HCT116 (cell line): ENCODE measurements at regions not wholly inside any gene's neighbourhood (a gene's known extent, or its start where the extent isn't known, plus 50 kb on each side); places are given as distances from the start of the nearest gene placed in this dataset.

Source experiments
- ATAC-seq: fragments of 200-7000 bp; cut with Tn5 transposase; 2 replicates; pipeline ENCODE4 v1.9.1; 2020; ENCODE audit warnings: mild to moderate bottlenecking, moderate library complexity
- BruUV-seq: library from RNA; stranded (reverse); fragments of 400-500 nt; replicated peaks from 2 replicates; lab custom pipeline; 2021; lab: Mats Ljungman, UMichigan
- CTCF ChIA-PET: fragments of 300-600 bp; sonication (Branson Sonifier 250); formaldehyde crosslinking; loops from one replicate; lab custom pipeline; 2021; ENCODE audit warnings: antibody characterized with exemption; lab: Charles Lee
- POLR2A ChIA-PET: fragments of 300-600, 350-600 bp; sonication (Branson Sonifier 250); formaldehyde crosslinking; loops from one replicate; lab custom pipeline; 2021; ENCODE audit warnings: antibody characterized with exemption; lab: Charles Lee
- RAD21 ChIA-PET, 2 experiments: fragments of 300-600 bp; sonication (Branson Sonifier 250); formaldehyde crosslinking; loops; one replicate each; lab custom pipeline; 2023; ENCODE audit warnings: low total read pairs in 2 of 2; ENCODE audit not compliant: uncharacterized antibody in 2 of 2, unreplicated experiment in 2 of 2, low non-redundant PET in 1 of 2; lab: Charles Lee
- DNase-seq: peaks from one replicate; pipeline ENCODE4 v3.0.0-alpha.2; 2010; ENCODE audit warnings: low read depth, low spot score
- H2AFZ ChIP-seq: fragments of 200-600 bp; shearing (Covaris generic), sonication (generic); 2 replicates; pipeline ENCODE4 v1.6.1; 2017; ENCODE audit warnings: low read depth, mixed run types, mixed read lengths, antibody characterized with exemption, low read length; ENCODE audit not compliant: poor library complexity, severe bottlenecking
- H3K27ac ChIP-seq: 2 replicates; pipeline ENCODE4 v1.5.1; 2012; ENCODE audit warnings: low read depth, low read length
- H3K27me3 ChIP-seq: fragments of 200-600 bp; sonication (generic); 2 replicates; pipeline ENCODE4 v1.6.1; 2016; ENCODE audit warnings: mixed run types, low read length, mixed read lengths; ENCODE audit not compliant: insufficient read depth
- H3K36me3 ChIP-seq, 2 experiments: fragments of 200-500 bp in 1 of 2; fragments of 200-600 bp in 1 of 2; sonication (Bioruptor generic) in 1 of 2; sonication (generic) in 1 of 2; 2 replicates each; pipeline versions ENCODE4 v1.5.1 to v1.6.1; 2014 to 2016; ENCODE audit warnings: low read length in 2 of 2, inconsistent platforms in 1 of 2, mixed read lengths in 1 of 2, mixed run types in 1 of 2; ENCODE audit not compliant: insufficient read depth in 2 of 2, control insufficient read depth in 1 of 2
- H3K4me1 ChIP-seq, 2 experiments: fragments of 200-600 bp in 1 of 2; sonication (generic) in 1 of 2; 2 replicates each; pipeline versions ENCODE4 v1.5.1 to v1.6.1; 2012 to 2017; ENCODE audit warnings: low read length in 2 of 2, inconsistent platforms in 1 of 2, mild to moderate bottlenecking in 1 of 2, mixed read lengths in 1 of 2, mixed run types in 1 of 2, moderate library complexity in 1 of 2; ENCODE audit not compliant: insufficient read depth in 2 of 2, control insufficient read depth in 1 of 2
- H3K4me2 ChIP-seq: fragments of 200-600 bp; sonication (generic); 2 replicates; pipeline ENCODE4 v1.6.1; 2017; ENCODE audit warnings: mixed run types, low read length, mixed read lengths
- H3K4me3 ChIP-seq, 2 experiments: fragments of 200-600 bp in 1 of 2; sonication (generic) in 1 of 2; replicated peaks in 1 of 2; 2 replicates each; pipeline ENCODE4 v1.5.1; 2011 to 2016; ENCODE audit warnings: low read length in 2 of 2, control low read depth in 1 of 2, low read depth in 1 of 2, mild to moderate bottlenecking in 1 of 2, mixed read lengths in 1 of 2, mixed run types in 1 of 2
- H3K79me2 ChIP-seq: fragments of 200-600 bp; sonication (generic); 2 replicates; pipeline ENCODE4 v1.6.1; 2017; ENCODE audit warnings: mild to moderate bottlenecking, mixed run types, low read length, moderate library complexity, mixed read lengths; ENCODE audit not compliant: insufficient read depth
- H3K9ac ChIP-seq: fragments of 200-600 bp; sonication (generic); 2 replicates; pipeline ENCODE4 v1.6.1; 2016; ENCODE audit warnings: low read length, mixed read lengths
- H3K9me2 ChIP-seq: fragments of 200-600 bp; sonication (generic), shearing (Covaris generic); 2 replicates; pipeline ENCODE4 v1.6.1; 2017; ENCODE audit warnings: mixed run types, mild to moderate bottlenecking, moderate library complexity; ENCODE audit not compliant: insufficient read depth
- H3K9me3 ChIP-seq, 2 experiments: fragments of 200-500 bp in 1 of 2; fragments of 200-600 bp in 1 of 2; sonication (Bioruptor generic) in 1 of 2; sonication (generic) in 1 of 2; 2 replicates each; pipeline ENCODE4 v1.6.1; 2014 to 2017; ENCODE audit warnings: low read length in 2 of 2, mixed read lengths in 2 of 2, inconsistent platforms in 1 of 2, low read depth in 1 of 2, mild to moderate bottlenecking in 1 of 2, mixed run types in 1 of 2, moderate library complexity in 1 of 2; ENCODE audit not compliant: control insufficient read depth in 1 of 2, insufficient read depth in 1 of 2
- H4K20me1 ChIP-seq: fragments of 200-600 bp; sonication (generic), shearing (Covaris generic); 2 replicates; pipeline ENCODE4 v1.6.1; 2017; ENCODE audit warnings: mixed run types, mild to moderate bottlenecking, moderate library complexity; ENCODE audit not compliant: insufficient read depth
- CBX3 ChIP-seq: IDR thresholded peaks from 2 replicates; pipeline ENCODE4 v1.6.1; 2012; ENCODE audit warnings: low read depth
- CEBPB ChIP-seq: IDR thresholded peaks from 2 replicates; pipeline ENCODE4 v1.6.1; 2012; ENCODE audit warnings: low read depth
- EGR1 ChIP-seq: IDR thresholded peaks from 2 replicates; pipeline ENCODE4 v1.6.1; 2012; ENCODE audit warnings: low read depth
- ELF1 ChIP-seq: IDR thresholded peaks from 2 replicates; pipeline ENCODE4 v1.6.1; 2012; ENCODE audit warnings: low read depth, borderline replicate concordance
- EZH2phosphoT487 ChIP-seq: fragments of 200-600 bp; IDR thresholded peaks from 2 replicates; pipeline ENCODE4 v1.6.1; 2018; ENCODE audit warnings: antibody characterized with exemption, borderline replicate concordance
- FOSL1 ChIP-seq: IDR thresholded peaks from 2 replicates; pipeline ENCODE4 v1.6.1; 2012; ENCODE audit warnings: low read depth
- POLR2A ChIP-seq: IDR thresholded peaks from 2 replicates; pipeline ENCODE4 v1.7.0; 2011; ENCODE audit warnings: borderline replicate concordance; ENCODE audit not compliant: insufficient read depth, insufficient read length; ENCODE audit errors: extremely low read depth
- POLR2AphosphoS5 ChIP-seq: IDR thresholded peaks from 2 replicates; pipeline ENCODE4 v1.6.1; 2011; ENCODE audit warnings: mild to moderate bottlenecking, low read depth, low read length, moderate library complexity
- RAD21 ChIP-seq: IDR thresholded peaks from 2 replicates; pipeline ENCODE4 v1.6.1; 2012; ENCODE audit warnings: low read depth, mild to moderate bottlenecking
- SIN3A ChIP-seq: IDR thresholded peaks from 2 replicates; pipeline ENCODE4 v1.6.1; 2012; ENCODE audit warnings: low read depth
- SRF ChIP-seq: IDR thresholded peaks from 2 replicates; pipeline ENCODE4 v1.6.1; 2012; ENCODE audit warnings: low read depth
- TCF7L2 ChIP-seq: IDR thresholded peaks from 2 replicates; pipeline ENCODE4 v1.7.0; 2011; ENCODE audit warnings: borderline replicate concordance, inconsistent platforms; ENCODE audit not compliant: insufficient read depth, insufficient read length; ENCODE audit errors: extremely low read depth
- YY1 ChIP-seq: IDR thresholded peaks from 2 replicates; pipeline ENCODE4 v1.6.1; 2011; ENCODE audit warnings: low read length, low read depth, moderate library complexity, mild to moderate bottlenecking; ENCODE audit not compliant: insufficient replicate concordance; ENCODE audit errors: extremely low read depth
- ZFX ChIP-seq: fragments of 450-650 bp; IDR thresholded peaks from 2 replicates; pipeline ENCODE4 v1.6.1; 2017
- ZNF274 ChIP-seq: fragments of 200-500 bp; sonication (Bioruptor generic); IDR thresholded peaks from 2 replicates; pipeline ENCODE4 v1.6.1; 2014; ENCODE audit warnings: mild to moderate bottlenecking, low read depth, low read length, inconsistent platforms
- intact Hi-C: fragments of 100-400 bp; cut with micrococcal nuclease; formaldehyde crosslinking; loops from 2 replicates; pipeline ENCODE4 v1.10.0; 2022
- TF ChIP-seq, protein P1 (sequence below): IDR thresholded peaks from 2 replicates; pipeline ENCODE4 v1.6.1; 2012
- TF ChIP-seq, protein P2 (sequence below): IDR thresholded peaks from 2 replicates; pipeline ENCODE4 v1.6.1; 2012; ENCODE audit warnings: low read depth

DNA sequence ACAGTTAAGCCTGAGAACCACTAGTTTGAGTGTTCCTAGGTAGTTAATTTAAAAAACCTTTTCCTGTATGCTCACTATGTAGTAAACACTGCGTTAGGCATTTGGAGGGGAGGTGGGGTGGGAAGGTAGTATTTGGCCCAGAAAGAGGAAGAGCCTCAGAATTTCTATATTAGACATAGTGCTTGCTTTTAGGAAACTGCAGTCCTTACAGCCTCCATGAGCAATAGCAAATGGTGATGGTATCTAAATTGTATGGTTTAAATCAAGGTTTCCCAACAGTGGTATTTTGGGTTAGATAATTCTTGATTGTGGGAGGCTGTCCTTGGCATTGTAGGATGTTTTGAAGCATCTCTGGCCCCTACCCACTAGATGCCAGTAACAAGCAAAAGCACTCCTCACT, 61.5 kb upstream of the RIPOR2 start:
- Histone ChIP-seq H3K9ac (no peak overlapping the region), H4K20me1 (no peaks in the 10 kb centered on the region), H3K4me2 (no peak overlapping the region), H3K4me1 (no peaks in the 10 kb centered on the region), H2AFZ (no peak overlapping the region), H3K9me2 (no peaks in the 10 kb centered on the region), H3K4me3 (no peak overlapping the region), H3K27me3 (no peaks in the 10 kb centered on the region), H3K36me3 (no peaks in the 10 kb centered on the region), H3K27ac (no peak overlapping the region), H3K9me3 (no peaks in the 10 kb centered on the region), H3K79me2 (no peaks in the 10 kb centered on the region)
- intact Hi-C loops = no loop called here
- POLR2A ChIA-PET = no interaction called here
- TF ChIP-seq ZFX (no peak), ZNF274 (no peak), POLR2AphosphoS5 (no peak), FOSL1 (no peak), YY1 (no peak), ELF1 (no peak), RAD21 (no peak), EZH2phosphoT487 (no peak), TCF7L2 (no peak), CBX3 (no peak), POLR2A (no peak), EGR1 (no peak), CEBPB (no peak)
- TF ChIP-seq, protein P1, sequence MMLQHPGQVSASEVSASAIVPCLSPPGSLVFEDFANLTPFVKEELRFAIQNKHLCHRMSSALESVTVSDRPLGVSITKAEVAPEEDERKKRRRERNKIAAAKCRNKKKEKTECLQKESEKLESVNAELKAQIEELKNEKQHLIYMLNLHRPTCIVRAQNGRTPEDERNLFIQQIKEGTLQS = no peak
- no TSS peak for BruUV-seq
- DNase-seq (no peak), ATAC-seq (no peak)
- CTCF ChIA-PET = no interaction called here
- RAD21 ChIA-PET = no interaction called here

DNA sequence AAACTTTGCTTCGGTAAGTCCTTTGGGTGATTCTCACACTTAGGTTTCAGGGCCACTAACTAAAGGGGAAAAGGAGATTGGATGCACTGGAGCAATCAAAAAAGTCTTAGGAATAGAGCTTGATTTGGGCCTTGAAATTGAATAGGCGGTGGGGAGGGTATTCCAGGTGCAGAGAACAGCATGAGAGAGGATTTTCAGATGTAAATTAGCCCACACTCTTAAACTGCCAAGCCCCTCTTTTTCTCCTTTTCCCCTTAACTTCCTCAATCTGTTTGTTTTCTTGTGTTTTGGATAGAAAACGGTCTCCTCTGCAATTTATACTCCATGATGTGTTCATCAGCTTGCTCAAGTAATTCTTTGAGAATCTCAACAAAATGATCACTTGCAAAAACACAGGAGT, 62.1 kb upstream of the RIPOR2 start:
- intact Hi-C loops = no loop called here
- no peak overlapping the region for H3K4me2 ChIP-seq
- ATAC-seq (no peak), DNase-seq (no peak)
- RAD21 ChIA-PET = no interaction called here
- no peaks in the 10 kb centered on the region for H3K79me2 ChIP-seq
- CTCF ChIA-PET = no interaction called here
- H3K9me3 ChIP-seq = no peaks in the 10 kb centered on the region
- no peaks in the 10 kb centered on the region for H4K20me1 ChIP-seq
- H3K9ac ChIP-seq = no peak overlapping the region
- H3K4me1 ChIP-seq = no peaks in the 10 kb centered on the region
- POLR2A ChIA-PET = no interaction called here
- H3K9me2 ChIP-seq = no peaks in the 10 kb centered on the region
- H3K27me3 ChIP-seq = no peaks in the 10 kb centered on the region
- no peak overlapping the region for H2AFZ ChIP-seq
- H3K4me3 ChIP-seq = no peak overlapping the region
- no TSS peak for BruUV-seq
- H3K27ac ChIP-seq = no peak overlapping the region
- no peaks in the 10 kb centered on the region for H3K36me3 ChIP-seq
- TF ChIP-seq EZH2phosphoT487 (no peak), SIN3A (no peak), EGR1 (no peak), FOSL1 (no peak), SRF (no peak), POLR2A (no peak), YY1 (no peak)
- TF ChIP-seq, protein P2, sequence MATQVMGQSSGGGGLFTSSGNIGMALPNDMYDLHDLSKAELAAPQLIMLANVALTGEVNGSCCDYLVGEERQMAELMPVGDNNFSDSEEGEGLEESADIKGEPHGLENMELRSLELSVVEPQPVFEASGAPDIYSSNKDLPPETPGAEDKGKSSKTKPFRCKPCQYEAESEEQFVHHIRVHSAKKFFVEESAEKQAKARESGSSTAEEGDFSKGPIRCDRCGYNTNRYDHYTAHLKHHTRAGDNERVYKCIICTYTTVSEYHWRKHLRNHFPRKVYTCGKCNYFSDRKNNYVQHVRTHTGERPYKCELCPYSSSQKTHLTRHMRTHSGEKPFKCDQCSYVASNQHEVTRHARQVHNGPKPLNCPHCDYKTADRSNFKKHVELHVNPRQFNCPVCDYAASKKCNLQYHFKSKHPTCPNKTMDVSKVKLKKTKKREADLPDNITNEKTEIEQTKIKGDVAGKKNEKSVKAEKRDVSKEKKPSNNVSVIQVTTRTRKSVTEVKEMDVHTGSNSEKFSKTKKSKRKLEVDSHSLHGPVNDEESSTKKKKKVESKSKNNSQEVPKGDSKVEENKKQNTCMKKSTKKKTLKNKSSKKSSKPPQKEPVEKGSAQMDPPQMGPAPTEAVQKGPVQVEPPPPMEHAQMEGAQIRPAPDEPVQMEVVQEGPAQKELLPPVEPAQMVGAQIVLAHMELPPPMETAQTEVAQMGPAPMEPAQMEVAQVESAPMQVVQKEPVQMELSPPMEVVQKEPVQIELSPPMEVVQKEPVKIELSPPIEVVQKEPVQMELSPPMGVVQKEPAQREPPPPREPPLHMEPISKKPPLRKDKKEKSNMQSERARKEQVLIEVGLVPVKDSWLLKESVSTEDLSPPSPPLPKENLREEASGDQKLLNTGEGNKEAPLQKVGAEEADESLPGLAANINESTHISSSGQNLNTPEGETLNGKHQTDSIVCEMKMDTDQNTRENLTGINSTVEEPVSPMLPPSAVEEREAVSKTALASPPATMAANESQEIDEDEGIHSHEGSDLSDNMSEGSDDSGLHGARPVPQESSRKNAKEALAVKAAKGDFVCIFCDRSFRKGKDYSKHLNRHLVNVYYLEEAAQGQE = no peak
